ENCODE measurements at regions not wholly inside any gene's neighbourhood (a gene's known extent, or its start where the extent isn't known, plus 50 kb on each side); places are given as distances from the start of the nearest gene placed in this dataset.

DNA sequence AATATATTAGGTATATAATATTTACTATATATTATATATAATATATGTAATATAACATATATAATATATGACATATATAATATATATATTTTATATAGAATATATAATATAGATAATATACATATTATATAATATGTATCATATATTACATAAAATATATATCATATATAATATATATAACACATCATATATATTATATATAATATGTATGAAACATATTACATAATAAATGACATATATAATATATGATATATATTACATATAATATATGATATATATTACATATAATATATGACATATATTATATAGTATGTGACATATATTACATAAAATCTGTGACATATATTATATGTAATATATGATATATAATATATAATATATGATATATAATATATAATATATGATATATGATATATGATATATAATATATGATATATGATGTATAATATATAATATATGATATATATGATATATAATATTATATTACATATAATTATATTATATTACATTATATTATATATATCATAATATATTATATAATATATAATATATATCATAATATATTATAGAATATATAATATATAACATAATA lies 119.5 kb upstream of the RIMBP3 start:
- no peak for DNase-seq

- DNase-seq: peak; percentile 32 to 41
Observed at GRCh38 chr22:18730410-18730809, 118.7 kb upstream of the RIMBP3 start.

Measured in stimulated activated CD4-positive, alpha-beta T cell treated with anti-CD3 and anti-CD28 coated beads, Interleukin-4, amount 100 ng/mL, for 4 hours (primary cell).